ENCODE measurements at regions not wholly inside any gene's neighbourhood (a gene's known extent, or its start where the extent isn't known, plus 50 kb on each side); places are given as distances from the start of the nearest gene placed in this dataset.

DNA sequence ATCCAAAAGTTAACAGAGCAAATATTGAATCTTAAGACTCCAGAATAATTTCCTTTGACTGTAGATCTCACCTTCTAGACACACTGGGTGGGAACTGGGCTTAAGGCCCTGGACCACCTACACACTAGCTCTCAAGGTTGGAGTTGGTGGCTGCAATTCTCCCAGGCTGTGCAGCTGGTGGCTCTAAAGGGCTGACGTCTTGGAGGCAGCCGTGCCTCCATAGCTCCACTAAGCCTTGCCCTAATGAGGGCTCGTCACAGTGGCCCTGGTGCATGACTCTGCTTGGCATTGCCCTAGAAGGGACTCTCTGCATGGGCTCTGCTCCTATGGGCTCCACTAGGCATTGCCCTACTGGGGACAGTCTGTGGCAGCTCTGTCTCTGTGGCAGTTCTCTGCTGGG, 1005.2 kb downstream of the CCSER2 start:
- no peak for DNase-seq
- Histone ChIP-seq H3K27me3 (ENCODE audit: low read depth) (no peaks in the 10 kb centered on the region), H3K4me1 (no peaks in the 10 kb centered on the region), H3K4me3 (no peak overlapping the region), H3K27ac (no peak overlapping the region), H3K36me3 (no peaks in the 10 kb centered on the region), H3K9me3 (no peaks in the 10 kb centered on the region)
- no peak for TF ChIP-seq CTCF (IDR thresholded peaks at IDR 0.05)
- ATAC-seq, result no peak
- intact Hi-C loops (cut with DNase I), result no loop called here

DNA sequence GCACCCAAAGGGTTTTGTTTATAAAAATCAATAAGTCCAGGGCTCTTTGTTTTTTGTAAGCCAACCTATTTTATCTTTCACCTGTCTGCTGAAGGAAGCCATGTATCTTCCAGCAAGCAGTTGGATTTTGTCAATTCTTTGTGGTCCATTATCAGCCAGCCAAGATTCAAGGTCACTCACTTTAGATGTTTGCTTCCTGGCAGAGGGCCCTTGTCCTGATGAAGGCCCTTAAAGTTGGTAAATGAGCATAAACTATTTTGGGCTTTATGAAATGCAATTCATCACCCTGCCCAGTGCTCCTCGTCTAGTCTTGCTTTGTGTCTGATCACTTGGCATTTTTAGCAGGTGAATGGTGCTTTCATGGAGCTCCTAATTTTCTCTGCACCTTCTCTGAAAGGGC, 1004.2 kb downstream of the GRID1 start:
- Histone ChIP-seq H3K9me3 (no peaks in the 10 kb centered on the region), H3K4me1 (no peaks in the 10 kb centered on the region), H3K27me3 (ENCODE audit: low read depth) (no peaks in the 10 kb centered on the region), H3K4me3 (no peak overlapping the region), H3K36me3 (no peaks in the 10 kb centered on the region), H3K27ac (no peak overlapping the region)
- DNase-seq (no peak), ATAC-seq (no peak)
- intact Hi-C loops (cut with DNase I), result no loop called here
- TF ChIP-seq CTCF (IDR thresholded peaks at IDR 0.05), result no peak

GRCh38 chr10:85377029-85377806, 989.4 kb downstream of the GRID1 start:
- Histone ChIP-seq H3K4me3 (no peak overlapping the region), H3K36me3 (no peaks in the 10 kb centered on the region), H3K27me3 (ENCODE audit: low read depth) (no peaks in the 10 kb centered on the region), H3K9me3 (no peaks in the 10 kb centered on the region), H3K27ac (no peak overlapping the region), H3K4me1 (no peaks in the 10 kb centered on the region)
- DNase-seq (no peak), ATAC-seq (peak; percentile 59 to 77)
- no peak for TF ChIP-seq CTCF (IDR thresholded peaks at IDR 0.05)
- intact Hi-C loops (cut with DNase I), result no loop called here

GRCh38 chr10:85379338-85379737, 987.3 kb downstream of the GRID1 start:
- Histone ChIP-seq H3K27me3 (ENCODE audit: low read depth) (no peaks in the 10 kb centered on the region), H3K4me3 (no peak overlapping the region), H3K36me3 (no peaks in the 10 kb centered on the region), H3K4me1 (no peaks in the 10 kb centered on the region), H3K9me3 (no peaks in the 10 kb centered on the region), H3K27ac (no peak overlapping the region)
- intact Hi-C loops (cut with DNase I), result no loop called here
- ATAC-seq (no peak), DNase-seq (no peak)
- no peak for TF ChIP-seq CTCF (IDR thresholded peaks at IDR 0.05)

DNA sequence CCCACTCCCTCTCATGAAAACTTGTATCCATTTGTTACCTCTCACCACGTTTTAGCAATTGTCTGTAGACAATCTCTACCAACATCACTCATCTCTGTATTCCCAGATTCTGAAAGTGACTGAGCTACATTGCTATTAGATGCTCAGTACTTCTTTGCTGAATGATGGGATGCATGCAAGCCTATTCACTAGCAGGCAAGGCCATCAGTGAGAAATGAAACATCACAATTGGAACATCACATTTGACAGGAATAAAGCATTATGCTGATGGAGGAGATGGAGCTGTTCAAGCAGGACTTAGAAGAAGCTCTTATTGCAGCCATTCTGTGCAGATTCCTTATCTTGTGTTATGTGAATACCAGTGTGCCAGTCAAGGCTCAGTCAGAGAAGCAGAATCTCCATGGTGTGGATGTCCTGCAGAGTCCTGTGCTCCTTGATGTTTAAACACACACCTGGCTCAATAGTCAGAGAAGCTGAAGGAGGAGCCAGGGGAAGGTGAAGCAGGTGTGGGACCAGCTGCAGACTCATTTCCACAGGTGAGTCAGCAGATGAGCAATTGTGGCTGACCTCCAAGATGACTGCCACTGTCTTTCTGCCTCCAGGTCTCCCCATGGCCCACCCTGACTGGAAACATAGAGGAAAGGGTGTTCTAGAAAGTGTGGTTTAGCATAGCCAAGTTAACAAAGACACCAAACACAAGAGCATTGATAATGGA, 965.5 kb downstream of the GRID1 start:
- no peaks in the 10 kb centered on the region for H3K4me1 ChIP-seq
- intact Hi-C loops (cut with DNase I), result no loop called here
- no peaks in the 10 kb centered on the region for H3K9me3 ChIP-seq
- H3K27ac ChIP-seq, result no peak overlapping the region
- DNase-seq, result no peak
- TF ChIP-seq CTCF (IDR thresholded peaks at IDR 0.05), result no peak
- no peaks in the 10 kb centered on the region for H3K27me3 ChIP-seq (ENCODE audit: low read depth)
- H3K4me3 ChIP-seq, result no peak overlapping the region
- H3K36me3 ChIP-seq, result no peaks in the 10 kb centered on the region
- ATAC-seq, result no peak

Data from lower lobe of right lung (tissue), 2 donors.